K562 (cell line): ENCODE measurements at regions not wholly inside any gene's neighbourhood (a gene's known extent, or its start where the extent isn't known, plus 50 kb on each side); places are given as distances from the start of the nearest gene placed in this dataset.

Experiments used
- ATAC-seq: fragments of 200-7000 bp; cut with Tn5 transposase; 3 replicates; pipeline ENCODE4 v1.9.1; 2020; ENCODE audit warnings: moderate library complexity
- BruUV-seq: library from RNA; stranded (reverse); fragments of 400-500 nt; replicated peaks from 2 replicates; lab custom pipeline; 2021; lab: Mats Ljungman, UMichigan
- CTCF ChIA-PET: fragments of 300-600 bp; formaldehyde crosslinking; extraction: SDS; loops from one replicate; lab custom pipeline; 2021; ENCODE audit warnings: low intra/inter-chr PET ratio; lab: Yijun Ruan, JAX
- POLR2A ChIA-PET: fragments of 300-600, 350-650 bp; sonication (Branson Sonifier 250); formaldehyde crosslinking; extraction: SDS; loops from one replicate; lab custom pipeline; 2021; ENCODE audit warnings: antibody characterized with exemption, inconsistent platforms; lab: Yijun Ruan, JAX
- DNase-seq, 4 experiments: peaks; one replicate each; pipeline versions ENCODE4 v3.0.0 to v3.0.0-alpha.2; 2011 to 2018; ENCODE audit warnings: low spot score in 3 of 4, mixed read lengths in 3 of 4; ENCODE audit errors: extremely low read depth in 1 of 4
- FAIRE-seq: peaks from 2 replicates; lab custom pipeline; 2011; peaks lifted over from hg19 to GRCh38; lab: Jason Lieb, UNC
- H2AFZ ChIP-seq: 2 replicates; pipeline ENCODE4 v1.6.0; 2011; ENCODE audit warnings: low read depth, low read length, control low read depth, inconsistent platforms
- H3K27ac ChIP-seq: fragments of 200-600 bp; 3 replicates; pipeline ENCODE4 v1.8.0; 2011; ENCODE audit warnings: low read depth, mild to moderate bottlenecking, control low read depth, inconsistent platforms, low read length, moderate library complexity, mixed read lengths; ENCODE audit errors: extremely low read depth
- H3K27me3 ChIP-seq, 2 experiments: fragments of 300-600 bp in 1 of 2; 2 replicates in 1 of 2; 3 replicates in 1 of 2; pipeline versions ENCODE4 v1.6.0 to v1.8.0; 2011; ENCODE audit warnings: inconsistent platforms in 2 of 2, low read length in 2 of 2, mild to moderate bottlenecking in 1 of 2, mixed read lengths in 1 of 2, moderate library complexity in 1 of 2; ENCODE audit not compliant: control insufficient read depth in 2 of 2, insufficient read depth in 2 of 2
- H3K36me3 ChIP-seq: fragments of 300-600 bp; 3 replicates; pipeline ENCODE4 v1.8.0; 2011; ENCODE audit warnings: mild to moderate bottlenecking, low read length, inconsistent platforms; ENCODE audit not compliant: control insufficient read depth, insufficient read depth
- H3K4me1 ChIP-seq, 2 experiments: fragments of 200-600 bp in 1 of 2; replicated peaks in 1 of 2; 2 replicates in 1 of 2; 3 replicates in 1 of 2; pipeline versions ENCODE4 v1.5.1 to v1.8.0; 2011; ENCODE audit warnings: inconsistent platforms in 2 of 2, low read length in 2 of 2, mild to moderate bottlenecking in 1 of 2, mixed read lengths in 1 of 2, moderate library complexity in 1 of 2; ENCODE audit not compliant: control insufficient read depth in 2 of 2, insufficient read depth in 2 of 2
- H3K4me2 ChIP-seq: 2 replicates; pipeline ENCODE4 v1.6.1; 2011; ENCODE audit warnings: low read length, control low read depth, inconsistent platforms, mixed read lengths; ENCODE audit not compliant: insufficient read depth
- H3K4me3 ChIP-seq: fragments of 200-600 bp; sonication (generic), shearing (Covaris generic); 2 replicates; pipeline ENCODE4 v1.5.1; 2016; ENCODE audit warnings: control low read depth, inconsistent platforms
- H3K79me2 ChIP-seq: fragments of 200-600 bp; 3 replicates; pipeline ENCODE4 v1.8.0; 2011; ENCODE audit warnings: low read length, inconsistent platforms; ENCODE audit not compliant: control insufficient read depth, insufficient read depth
- H3K9ac ChIP-seq, 2 experiments: 2 replicates each; pipeline versions ENCODE4 v1.6.0 to v1.6.1; 2011; ENCODE audit warnings: low read depth in 2 of 2, low read length in 2 of 2, control low read depth in 1 of 2, inconsistent platforms in 1 of 2, mild to moderate bottlenecking in 1 of 2, mixed read lengths in 1 of 2; ENCODE audit not compliant: insufficient read depth in 1 of 2
- H3K9me1 ChIP-seq: one replicate; pipeline ENCODE4 v1.6.0; 2011; ENCODE audit warnings: inconsistent platforms, mild to moderate bottlenecking, low read length, moderate library complexity; ENCODE audit not compliant: control insufficient read depth, insufficient read depth
- H3K9me3 ChIP-seq: replicated peaks from 2 replicates; pipeline ENCODE4 v1.5.1; 2011; ENCODE audit warnings: low read depth, low read length, inconsistent platforms; ENCODE audit not compliant: control insufficient read depth, insufficient read depth
- H4K20me1 ChIP-seq: replicated peaks from 2 replicates; pipeline ENCODE4 v1.6.1; 2011; ENCODE audit warnings: low read length, inconsistent platforms, mixed read lengths; ENCODE audit not compliant: control insufficient read depth, insufficient read depth
- ZNF316 ChIP-seq: fragments of 450-650 bp; IDR thresholded peaks from 2 replicates; pipeline ENCODE4 v1.6.1; 2016
- ZZZ3 ChIP-seq: fragments of 450-650 bp; IDR thresholded peaks from 2 replicates; pipeline ENCODE4 v1.6.1; 2016; ENCODE audit warnings: antibody characterized with exemption, mild to moderate bottlenecking, moderate library complexity
- WGBS: fragments of 100-300 bp; shearing (Covaris generic); methylation state at CpG from one replicate; pipeline ENCODE4 v1.1.6; 2016; ENCODE audit warnings: low coverage, mixed read lengths; ENCODE audit not compliant: insufficient coverage; ENCODE audit errors: missing lambda C conversion rate; 5-methylcytosine and 5-hydroxymethylcytosine counted together
- in situ Hi-C: fragments of 300-500 bp; cut with MboI; formaldehyde crosslinking; loops from 4 replicates; pipeline ENCODE4 v1.15.0; 2018; ENCODE audit warnings: inconsistent platforms, mixed read lengths
- intact Hi-C: fragments of 100-400 bp; cut with micrococcal nuclease; formaldehyde crosslinking; loops from 2 replicates; pipeline ENCODE4 v1.14.2; 2022
- TF ChIP-seq, protein P1 (sequence below): fragments of 450-650 bp; IDR thresholded peaks from 2 replicates; pipeline ENCODE4 v1.6.1; 2016; ENCODE audit warnings: mild to moderate bottlenecking, moderate library complexity

DNA sequence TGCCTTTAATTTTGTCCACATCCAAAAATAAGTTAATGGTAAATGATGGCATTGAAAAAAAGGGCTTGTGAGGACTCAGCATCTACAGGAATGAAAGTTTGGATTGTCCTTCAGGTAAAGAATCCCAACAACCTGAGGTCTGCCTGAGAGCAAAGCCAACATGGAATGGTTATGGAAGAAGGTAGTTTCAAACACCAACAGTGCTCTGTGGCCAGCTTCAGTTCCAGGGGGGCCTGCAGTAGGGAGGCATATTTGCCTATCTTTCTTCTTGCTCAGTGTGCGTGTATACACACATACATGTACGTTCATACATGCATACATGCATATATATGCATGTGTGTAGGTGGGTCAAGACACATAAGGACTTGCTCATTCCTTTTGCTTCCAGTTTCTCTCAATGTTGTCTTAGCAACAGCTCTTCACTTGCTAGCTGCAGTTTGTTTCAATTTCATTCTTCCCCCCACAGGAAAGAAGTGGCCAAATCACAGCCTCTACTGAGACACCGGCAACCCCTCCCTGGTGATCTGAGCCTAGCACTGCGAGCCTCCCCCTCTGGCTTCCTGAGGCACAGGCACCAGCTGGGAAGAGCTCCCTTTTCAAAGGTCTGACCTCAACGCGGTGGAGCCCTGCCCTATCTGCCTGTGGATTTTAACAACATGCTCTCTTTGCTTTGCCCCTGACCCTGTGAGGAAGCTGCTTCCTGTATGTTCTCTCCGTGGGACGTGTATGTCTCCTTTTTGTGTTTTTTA, 146.2 kb downstream of the KLF13 start:
- no peak overlapping the region for H3K27ac ChIP-seq
- FAIRE-seq (no peak), ATAC-seq (no peak), DNase-seq (no peak)
- ChIA-PET CTCF (no interaction called here), POLR2A (interaction anchor here (0.7 kb wide), 1 partner anchor 8 kb away, joined by 3 read pairs; no protein-coding TSS in a partner anchor)
- in situ Hi-C loops (no loop called here), intact Hi-C loops (no loop called here)
- H3K4me1 ChIP-seq = no peaks in the 10 kb centered on the region; a peak in 1 of 5 replicates
- no peak overlapping the region for H2AFZ ChIP-seq
- H3K9me1 ChIP-seq = no peaks in the 10 kb centered on the region
- peaks cover 0 to 24% of the 10 kb centered on the region in 2 experiments; a peak in 2 of 5 replicates for H3K27me3 ChIP-seq
- H4K20me1 ChIP-seq = no peaks in the 10 kb centered on the region
- TF ChIP-seq ZZZ3 = no peak
- TF ChIP-seq, protein P1, sequence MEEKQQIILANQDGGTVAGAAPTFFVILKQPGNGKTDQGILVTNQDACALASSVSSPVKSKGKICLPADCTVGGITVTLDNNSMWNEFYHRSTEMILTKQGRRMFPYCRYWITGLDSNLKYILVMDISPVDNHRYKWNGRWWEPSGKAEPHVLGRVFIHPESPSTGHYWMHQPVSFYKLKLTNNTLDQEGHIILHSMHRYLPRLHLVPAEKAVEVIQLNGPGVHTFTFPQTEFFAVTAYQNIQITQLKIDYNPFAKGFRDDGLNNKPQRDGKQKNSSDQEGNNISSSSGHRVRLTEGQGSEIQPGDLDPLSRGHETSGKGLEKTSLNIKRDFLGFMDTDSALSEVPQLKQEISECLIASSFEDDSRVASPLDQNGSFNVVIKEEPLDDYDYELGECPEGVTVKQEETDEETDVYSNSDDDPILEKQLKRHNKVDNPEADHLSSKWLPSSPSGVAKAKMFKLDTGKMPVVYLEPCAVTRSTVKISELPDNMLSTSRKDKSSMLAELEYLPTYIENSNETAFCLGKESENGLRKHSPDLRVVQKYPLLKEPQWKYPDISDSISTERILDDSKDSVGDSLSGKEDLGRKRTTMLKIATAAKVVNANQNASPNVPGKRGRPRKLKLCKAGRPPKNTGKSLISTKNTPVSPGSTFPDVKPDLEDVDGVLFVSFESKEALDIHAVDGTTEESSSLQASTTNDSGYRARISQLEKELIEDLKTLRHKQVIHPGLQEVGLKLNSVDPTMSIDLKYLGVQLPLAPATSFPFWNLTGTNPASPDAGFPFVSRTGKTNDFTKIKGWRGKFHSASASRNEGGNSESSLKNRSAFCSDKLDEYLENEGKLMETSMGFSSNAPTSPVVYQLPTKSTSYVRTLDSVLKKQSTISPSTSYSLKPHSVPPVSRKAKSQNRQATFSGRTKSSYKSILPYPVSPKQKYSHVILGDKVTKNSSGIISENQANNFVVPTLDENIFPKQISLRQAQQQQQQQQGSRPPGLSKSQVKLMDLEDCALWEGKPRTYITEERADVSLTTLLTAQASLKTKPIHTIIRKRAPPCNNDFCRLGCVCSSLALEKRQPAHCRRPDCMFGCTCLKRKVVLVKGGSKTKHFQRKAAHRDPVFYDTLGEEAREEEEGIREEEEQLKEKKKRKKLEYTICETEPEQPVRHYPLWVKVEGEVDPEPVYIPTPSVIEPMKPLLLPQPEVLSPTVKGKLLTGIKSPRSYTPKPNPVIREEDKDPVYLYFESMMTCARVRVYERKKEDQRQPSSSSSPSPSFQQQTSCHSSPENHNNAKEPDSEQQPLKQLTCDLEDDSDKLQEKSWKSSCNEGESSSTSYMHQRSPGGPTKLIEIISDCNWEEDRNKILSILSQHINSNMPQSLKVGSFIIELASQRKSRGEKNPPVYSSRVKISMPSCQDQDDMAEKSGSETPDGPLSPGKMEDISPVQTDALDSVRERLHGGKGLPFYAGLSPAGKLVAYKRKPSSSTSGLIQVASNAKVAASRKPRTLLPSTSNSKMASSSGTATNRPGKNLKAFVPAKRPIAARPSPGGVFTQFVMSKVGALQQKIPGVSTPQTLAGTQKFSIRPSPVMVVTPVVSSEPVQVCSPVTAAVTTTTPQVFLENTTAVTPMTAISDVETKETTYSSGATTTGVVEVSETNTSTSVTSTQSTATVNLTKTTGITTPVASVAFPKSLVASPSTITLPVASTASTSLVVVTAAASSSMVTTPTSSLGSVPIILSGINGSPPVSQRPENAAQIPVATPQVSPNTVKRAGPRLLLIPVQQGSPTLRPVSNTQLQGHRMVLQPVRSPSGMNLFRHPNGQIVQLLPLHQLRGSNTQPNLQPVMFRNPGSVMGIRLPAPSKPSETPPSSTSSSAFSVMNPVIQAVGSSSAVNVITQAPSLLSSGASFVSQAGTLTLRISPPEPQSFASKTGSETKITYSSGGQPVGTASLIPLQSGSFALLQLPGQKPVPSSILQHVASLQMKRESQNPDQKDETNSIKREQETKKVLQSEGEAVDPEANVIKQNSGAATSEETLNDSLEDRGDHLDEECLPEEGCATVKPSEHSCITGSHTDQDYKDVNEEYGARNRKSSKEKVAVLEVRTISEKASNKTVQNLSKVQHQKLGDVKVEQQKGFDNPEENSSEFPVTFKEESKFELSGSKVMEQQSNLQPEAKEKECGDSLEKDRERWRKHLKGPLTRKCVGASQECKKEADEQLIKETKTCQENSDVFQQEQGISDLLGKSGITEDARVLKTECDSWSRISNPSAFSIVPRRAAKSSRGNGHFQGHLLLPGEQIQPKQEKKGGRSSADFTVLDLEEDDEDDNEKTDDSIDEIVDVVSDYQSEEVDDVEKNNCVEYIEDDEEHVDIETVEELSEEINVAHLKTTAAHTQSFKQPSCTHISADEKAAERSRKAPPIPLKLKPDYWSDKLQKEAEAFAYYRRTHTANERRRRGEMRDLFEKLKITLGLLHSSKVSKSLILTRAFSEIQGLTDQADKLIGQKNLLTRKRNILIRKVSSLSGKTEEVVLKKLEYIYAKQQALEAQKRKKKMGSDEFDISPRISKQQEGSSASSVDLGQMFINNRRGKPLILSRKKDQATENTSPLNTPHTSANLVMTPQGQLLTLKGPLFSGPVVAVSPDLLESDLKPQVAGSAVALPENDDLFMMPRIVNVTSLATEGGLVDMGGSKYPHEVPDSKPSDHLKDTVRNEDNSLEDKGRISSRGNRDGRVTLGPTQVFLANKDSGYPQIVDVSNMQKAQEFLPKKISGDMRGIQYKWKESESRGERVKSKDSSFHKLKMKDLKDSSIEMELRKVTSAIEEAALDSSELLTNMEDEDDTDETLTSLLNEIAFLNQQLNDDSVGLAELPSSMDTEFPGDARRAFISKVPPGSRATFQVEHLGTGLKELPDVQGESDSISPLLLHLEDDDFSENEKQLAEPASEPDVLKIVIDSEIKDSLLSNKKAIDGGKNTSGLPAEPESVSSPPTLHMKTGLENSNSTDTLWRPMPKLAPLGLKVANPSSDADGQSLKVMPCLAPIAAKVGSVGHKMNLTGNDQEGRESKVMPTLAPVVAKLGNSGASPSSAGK = no peak
- TF ChIP-seq ZNF316 = no peak
- H3K9me3 ChIP-seq = no peaks in the 10 kb centered on the region
- no peaks in the 10 kb centered on the region for H3K36me3 ChIP-seq
- no peak overlapping the region for H3K9ac ChIP-seq
- no peak overlapping the region for H3K4me3 ChIP-seq
- no TSS peak for BruUV-seq
- no peaks in the 10 kb centered on the region for H3K79me2 ChIP-seq
- no peak overlapping the region for H3K4me2 ChIP-seq
- WGBS = 0% methylated on average over 7 of the region's 8 CpGs
